Activated CD4-positive, alpha-beta T cell treated with anti-CD3 and anti-CD28 coated beads, Interleukin-2, amount 10 ng/mL, durations not matched to agents 24 days and 14 days (primary cell): ENCODE measurements at regions not wholly inside any gene's neighbourhood (a gene's known extent, or its start where the extent isn't known, plus 50 kb on each side); places are given as distances from the start of the nearest gene placed in this dataset.

ENCODE experiments used
- DNase-seq: peaks from one replicate; pipeline ENCODE4 v3.0.0; 2022
- H3K27ac Mint-ChIP-seq: one replicate; pipeline ENCODE4 v1.8.0; 2022; ENCODE audit warnings: mild to moderate bottlenecking, mixed read lengths
- H3K27me3 Mint-ChIP-seq: one replicate; pipeline ENCODE4 v1.8.0; 2022; ENCODE audit warnings: mixed read lengths
- H3K36me3 Mint-ChIP-seq: one replicate; pipeline ENCODE4 v1.8.0; 2022; ENCODE audit warnings: low read depth, mild to moderate bottlenecking, mixed read lengths
- H3K4me1 Mint-ChIP-seq: one replicate; pipeline ENCODE4 v1.8.0; 2021; ENCODE audit warnings: mixed read lengths
- H3K4me3 Mint-ChIP-seq: one replicate; pipeline ENCODE4 v1.8.0; 2022; ENCODE audit warnings: mild to moderate bottlenecking, moderate library complexity, mixed read lengths
- H3K9me3 Mint-ChIP-seq: one replicate; pipeline ENCODE4 v1.8.0; 2021; ENCODE audit warnings: mixed read lengths
- intact Hi-C: fragments of 100-400 bp; cut with micrococcal nuclease; formaldehyde crosslinking; loops from one replicate; pipeline ENCODE4 v1.15.1; 2023

DNA sequence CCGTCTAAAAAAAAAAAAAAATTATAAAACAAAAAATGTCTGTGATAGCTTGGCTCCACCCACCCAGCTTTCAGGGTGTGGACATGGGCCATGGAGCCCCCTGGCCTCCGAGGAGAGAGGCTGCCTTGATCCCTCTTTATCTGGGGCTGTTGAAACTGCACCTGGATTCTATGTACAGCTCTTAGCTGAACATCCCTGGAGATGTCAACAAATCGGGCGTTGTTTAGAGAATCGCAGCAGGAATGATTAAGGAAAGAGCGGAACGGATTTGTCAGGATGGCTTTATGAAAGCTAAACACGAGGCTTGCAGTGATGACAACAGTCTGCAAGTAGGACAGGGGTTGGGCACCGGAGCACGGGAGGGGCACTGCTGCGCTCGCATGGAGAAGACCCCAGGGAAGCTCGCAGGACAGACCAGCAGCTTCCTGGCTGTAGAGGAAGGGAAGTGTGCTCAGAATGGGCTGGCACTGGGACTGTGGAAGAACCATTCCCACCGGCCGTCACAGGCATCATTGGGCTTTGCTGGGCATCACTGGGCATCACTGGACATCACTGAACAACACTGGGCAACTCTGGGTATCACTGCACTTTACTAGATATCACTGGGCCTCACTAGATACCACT is 195.8 kb upstream of the FOXF1 start:
- Mint-ChIP-seq H3K27me3 (peaks cover 2% of the 10 kb centered on the region), H3K4me1 (no peaks in the 10 kb centered on the region), H3K4me3 (no peak overlapping the region), H3K9me3 (no peaks in the 10 kb centered on the region), H3K27ac (no peak overlapping the region), H3K36me3 (no peaks in the 10 kb centered on the region)
- DNase-seq, result no peak
- intact Hi-C loops, result no loop called here

DNA sequence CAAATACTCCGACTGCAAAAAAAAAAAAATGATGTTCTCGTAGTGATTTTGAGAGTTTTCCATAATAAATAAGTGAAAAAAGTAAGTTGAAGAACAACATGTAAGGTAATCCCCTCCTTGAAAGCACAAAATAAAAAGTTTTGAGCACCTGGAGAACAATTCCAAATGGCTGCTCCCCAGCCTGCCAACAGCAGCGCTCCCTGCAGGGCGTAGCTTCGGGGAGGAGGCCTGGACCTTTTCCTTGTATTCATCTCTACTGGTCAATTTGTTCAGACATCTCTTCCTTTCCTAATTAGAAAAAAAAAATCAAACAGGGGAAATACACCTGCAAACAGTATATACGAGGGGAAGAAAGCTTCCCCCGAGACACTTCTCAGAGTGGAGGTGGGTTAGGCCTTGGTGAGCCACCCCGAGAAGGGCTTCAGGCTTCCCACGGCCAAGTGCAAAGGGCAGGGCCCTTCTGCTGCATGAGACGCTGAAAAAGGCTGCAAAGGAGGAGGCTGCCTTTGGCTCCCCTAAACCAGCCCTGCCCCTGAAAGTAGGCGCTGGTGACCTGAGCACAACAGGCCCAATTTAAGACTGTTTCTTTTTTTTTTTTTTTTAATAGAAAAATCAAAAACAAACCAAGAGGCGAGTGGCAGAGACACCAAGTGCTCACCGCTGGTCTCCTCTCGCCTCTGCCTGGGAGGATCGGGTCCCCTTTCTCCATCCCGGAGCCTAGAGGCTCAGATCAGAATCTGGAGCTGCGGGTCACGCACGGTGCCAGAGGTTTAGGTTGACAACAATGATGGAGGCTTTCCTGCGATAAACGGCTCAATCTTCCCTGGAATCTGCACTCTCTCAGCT is 193.1 kb upstream of the FOXF1 start:
- no peaks in the 10 kb centered on the region for H3K36me3 Mint-ChIP-seq
- H3K27me3 Mint-ChIP-seq, result peaks cover 2% of the 10 kb centered on the region
- no peak overlapping the region for H3K4me3 Mint-ChIP-seq
- no peaks in the 10 kb centered on the region for H3K4me1 Mint-ChIP-seq
- no peaks in the 10 kb centered on the region for H3K9me3 Mint-ChIP-seq
- DNase-seq, result peak; percentile 59
- intact Hi-C loops, result no loop called here
- no peak overlapping the region for H3K27ac Mint-ChIP-seq

DNA sequence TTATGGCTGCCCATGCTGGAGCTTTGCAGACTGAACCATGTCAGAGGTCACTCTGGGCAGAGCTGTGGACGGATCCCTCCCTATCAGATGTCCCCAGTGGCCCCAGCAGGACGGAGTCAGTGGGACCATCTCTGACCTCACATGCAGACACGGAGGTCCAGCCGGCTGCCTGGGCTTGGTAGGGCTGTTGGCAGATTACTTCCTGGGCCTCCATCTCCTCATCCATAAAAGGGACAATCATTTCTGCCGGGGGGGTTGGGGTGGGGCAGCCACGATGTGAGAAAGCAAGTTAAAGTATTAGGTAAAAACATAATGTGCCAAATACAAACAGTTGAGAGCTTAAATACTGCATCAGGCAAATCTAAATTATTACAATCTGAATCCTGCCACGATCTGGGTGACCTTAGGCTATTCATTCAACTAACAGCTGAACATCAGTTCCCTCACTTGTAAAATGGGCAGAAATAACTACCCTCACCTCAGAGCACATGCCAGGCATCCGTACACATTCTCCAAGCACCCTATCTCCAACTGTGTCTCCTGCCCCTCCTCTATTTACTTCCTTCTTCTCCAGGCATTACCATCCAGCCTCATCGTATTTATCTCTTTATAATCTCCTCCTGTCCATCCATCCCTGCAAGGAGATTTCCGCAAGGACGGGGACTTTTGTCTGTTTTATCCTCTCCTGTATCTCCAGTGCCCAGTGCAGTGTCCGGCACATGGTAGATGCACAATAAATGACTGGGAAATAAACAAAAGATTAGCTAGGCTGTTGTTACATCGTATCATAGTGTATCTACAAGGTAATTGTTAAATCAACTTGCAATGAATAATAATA is 192.3 kb upstream of the FOXF1 start:
- H3K4me1 Mint-ChIP-seq, result no peaks in the 10 kb centered on the region
- peak; percentile 57 for DNase-seq
- H3K36me3 Mint-ChIP-seq, result no peaks in the 10 kb centered on the region
- H3K27me3 Mint-ChIP-seq, result peaks cover 3% of the 10 kb centered on the region
- no peak overlapping the region for H3K4me3 Mint-ChIP-seq
- intact Hi-C loops, result no loop called here
- H3K27ac Mint-ChIP-seq, result no peak overlapping the region
- no peaks in the 10 kb centered on the region for H3K9me3 Mint-ChIP-seq

DNA sequence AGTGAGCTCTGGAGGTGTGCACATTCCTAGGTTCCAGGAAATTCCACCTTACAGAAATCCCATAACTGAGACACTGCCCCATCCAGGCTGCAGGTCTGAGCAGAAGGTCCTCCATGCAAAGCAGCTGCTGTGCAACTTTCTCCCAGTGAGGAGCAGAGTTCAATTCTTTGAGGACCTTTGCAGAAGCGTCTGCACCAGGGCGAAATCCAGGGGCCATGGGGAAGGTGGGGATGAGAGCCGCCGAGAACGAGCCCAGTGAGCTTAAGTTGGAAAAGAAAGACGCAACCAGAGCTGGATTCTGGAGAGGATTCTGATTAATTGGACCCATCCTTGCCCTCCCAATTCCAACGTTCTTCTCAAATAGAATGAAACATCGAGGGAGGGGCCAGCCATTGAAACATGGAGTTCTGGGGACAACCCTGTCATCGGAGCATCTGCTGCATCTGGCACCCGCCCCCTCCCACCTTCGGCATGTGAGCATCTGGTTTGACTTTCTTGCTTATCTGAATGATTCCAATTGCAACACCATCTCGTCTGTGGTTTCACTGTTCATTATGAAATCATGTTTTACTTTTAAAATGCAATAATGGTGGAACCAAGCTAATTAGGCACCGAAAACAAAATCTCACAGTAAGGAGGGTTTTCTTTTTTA is 190.6 kb upstream of the FOXF1 start:
- no peak for DNase-seq
- no peaks in the 10 kb centered on the region for H3K36me3 Mint-ChIP-seq
- no peaks in the 10 kb centered on the region for H3K9me3 Mint-ChIP-seq
- H3K4me1 Mint-ChIP-seq, result no peaks in the 10 kb centered on the region
- peaks cover 3% of the 10 kb centered on the region for H3K27me3 Mint-ChIP-seq
- H3K27ac Mint-ChIP-seq, result no peak overlapping the region
- no peak overlapping the region for H3K4me3 Mint-ChIP-seq
- intact Hi-C loops, result no loop called here

DNA sequence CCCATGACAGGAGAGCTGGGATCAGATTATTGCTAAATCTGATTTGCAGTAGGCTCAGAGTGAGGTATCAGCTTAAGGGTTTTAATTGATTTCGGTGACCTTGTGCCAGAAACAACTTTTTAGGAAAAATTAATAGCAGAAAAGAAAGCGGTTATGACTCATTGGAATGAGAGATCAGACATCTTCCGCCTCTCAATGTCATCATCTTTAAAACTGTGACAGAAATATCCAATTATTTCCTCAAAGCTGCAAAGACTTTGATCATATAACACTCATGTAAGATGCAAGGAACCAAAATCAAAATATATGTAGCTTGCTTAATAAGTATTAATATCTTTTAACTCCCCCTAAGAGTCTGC is 190.1 kb upstream of the FOXF1 start:
- DNase-seq, result no peak
- no peaks in the 10 kb centered on the region for H3K36me3 Mint-ChIP-seq
- H3K4me1 Mint-ChIP-seq, result no peaks in the 10 kb centered on the region
- no peak overlapping the region for H3K4me3 Mint-ChIP-seq
- H3K27ac Mint-ChIP-seq, result no peak overlapping the region
- peaks cover 3% of the 10 kb centered on the region for H3K27me3 Mint-ChIP-seq
- no peaks in the 10 kb centered on the region for H3K9me3 Mint-ChIP-seq
- intact Hi-C loops, result no loop called here

DNA sequence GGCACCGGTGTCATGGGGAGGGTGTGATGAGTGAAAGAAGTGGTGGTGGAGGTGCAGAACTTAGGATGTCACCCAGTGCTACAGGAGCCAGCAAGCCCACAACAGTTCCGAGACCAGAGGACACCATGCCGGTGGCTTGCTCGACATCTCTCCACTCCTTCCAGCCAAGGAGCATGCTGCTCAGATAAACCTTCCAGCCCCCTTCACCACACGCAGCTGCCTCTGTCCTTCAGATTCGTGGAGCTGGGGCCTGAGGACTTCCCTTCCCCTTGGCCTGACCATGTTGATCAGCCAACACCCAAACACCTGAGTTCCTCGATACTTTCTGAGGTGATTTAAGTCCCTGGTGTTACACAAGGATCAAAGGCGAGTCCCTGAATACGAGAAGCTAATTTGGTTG is 188.8 kb upstream of the FOXF1 start:
- Mint-ChIP-seq H3K27ac (no peak overlapping the region), H3K36me3 (no peaks in the 10 kb centered on the region), H3K9me3 (no peaks in the 10 kb centered on the region), H3K27me3 (peaks cover 3% of the 10 kb centered on the region), H3K4me1 (no peaks in the 10 kb centered on the region), H3K4me3 (no peak overlapping the region)
- DNase-seq, result no peak
- intact Hi-C loops, result no loop called here

DNA sequence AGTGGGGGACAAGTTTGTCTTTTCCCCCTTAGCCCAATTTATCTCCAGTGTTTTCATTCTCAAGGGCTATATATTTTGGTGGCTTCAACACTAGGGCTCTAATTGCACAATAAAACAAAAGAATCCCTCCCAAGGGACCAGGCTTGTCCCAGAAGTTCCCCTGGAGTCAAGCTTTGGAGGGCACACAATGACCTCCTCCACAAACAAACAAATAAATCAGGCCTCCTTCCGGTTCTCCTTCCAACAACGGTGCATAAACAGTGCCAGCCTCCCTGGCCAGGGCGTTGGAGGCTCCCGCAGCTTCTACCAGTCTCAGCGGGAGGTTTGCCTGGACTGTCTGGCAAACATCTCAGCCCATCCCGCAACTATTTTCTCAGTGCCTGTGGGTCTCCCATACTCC is 188.0 kb upstream of the FOXF1 start:
- Mint-ChIP-seq H3K4me1 (no peaks in the 10 kb centered on the region), H3K36me3 (no peaks in the 10 kb centered on the region), H3K9me3 (no peaks in the 10 kb centered on the region), H3K27me3 (peaks cover 3% of the 10 kb centered on the region), H3K27ac (no peak overlapping the region), H3K4me3 (no peak overlapping the region)
- intact Hi-C loops, result no loop called here
- DNase-seq, result no peak

DNA sequence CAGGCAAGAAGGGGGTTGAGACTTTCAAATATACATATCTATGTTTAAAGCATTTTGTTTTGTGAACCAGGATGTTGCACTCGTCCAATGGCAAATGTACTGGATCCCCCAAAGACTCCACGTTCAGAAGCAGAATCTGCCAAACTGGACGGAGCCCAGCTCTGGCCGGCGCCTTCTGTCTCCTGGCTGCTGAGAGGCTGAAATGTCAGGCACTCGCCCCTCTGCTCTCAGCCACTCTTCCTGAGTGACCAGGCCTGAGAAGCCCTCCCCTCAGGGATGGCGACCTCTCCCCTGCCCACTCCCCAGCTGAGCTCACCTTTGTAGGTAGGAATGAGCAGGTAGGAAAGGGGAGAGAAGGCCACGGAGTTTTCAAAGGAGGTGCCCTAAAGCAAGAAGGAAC is 187.5 kb upstream of the FOXF1 start:
- intact Hi-C loops, result no loop called here
- Mint-ChIP-seq H3K27me3 (peaks cover 3% of the 10 kb centered on the region), H3K36me3 (no peaks in the 10 kb centered on the region), H3K9me3 (no peaks in the 10 kb centered on the region), H3K4me1 (no peaks in the 10 kb centered on the region), H3K4me3 (no peak overlapping the region), H3K27ac (no peak overlapping the region)
- no peak for DNase-seq

DNA sequence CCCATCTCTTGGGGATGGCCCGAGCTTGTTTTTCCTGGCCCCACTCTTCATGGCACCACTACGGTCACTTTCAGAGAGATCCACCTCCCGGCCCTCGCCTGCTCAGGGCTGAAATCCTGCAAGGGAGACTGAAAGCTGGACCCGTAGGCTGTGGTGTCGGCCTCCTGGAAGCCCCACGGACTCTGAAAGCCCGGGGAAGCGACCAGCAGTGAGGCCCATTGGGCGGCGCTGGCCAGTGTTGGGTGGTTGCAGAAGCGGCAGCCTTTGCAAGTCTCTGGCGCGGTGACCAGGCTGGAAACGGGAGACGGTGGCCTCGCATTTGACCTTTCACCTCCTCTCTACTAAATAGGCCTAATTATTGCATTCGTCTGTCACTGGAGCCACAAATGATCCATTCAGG is 186.0 kb upstream of the FOXF1 start:
- no peak overlapping the region for H3K27ac Mint-ChIP-seq
- DNase-seq, result no peak
- H3K36me3 Mint-ChIP-seq, result no peaks in the 10 kb centered on the region
- no peaks in the 10 kb centered on the region for H3K9me3 Mint-ChIP-seq
- H3K4me3 Mint-ChIP-seq, result no peak overlapping the region
- intact Hi-C loops, result no loop called here
- H3K4me1 Mint-ChIP-seq, result no peaks in the 10 kb centered on the region
- peaks cover 3% of the 10 kb centered on the region for H3K27me3 Mint-ChIP-seq

DNA sequence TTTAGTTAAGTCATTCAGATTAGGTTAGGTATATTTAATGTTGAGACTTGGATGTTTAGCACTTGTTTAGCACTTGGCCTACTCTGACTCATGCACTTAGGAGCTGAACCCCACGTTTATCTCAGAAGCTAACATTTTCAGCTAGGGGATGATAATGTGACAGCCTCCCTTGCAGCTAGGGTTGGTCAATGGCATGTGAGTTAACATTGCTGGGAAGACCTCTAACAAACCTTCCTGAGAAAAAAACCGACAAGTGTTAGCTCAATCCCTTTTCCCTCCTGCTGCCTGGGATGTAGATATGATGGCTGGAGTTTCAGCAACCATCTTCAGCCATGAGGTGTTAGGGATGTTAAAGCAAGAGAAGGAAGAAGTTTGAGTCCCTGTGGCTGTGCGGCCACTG is 185.0 kb upstream of the FOXF1 start:
- no peaks in the 10 kb centered on the region for H3K9me3 Mint-ChIP-seq

DNA sequence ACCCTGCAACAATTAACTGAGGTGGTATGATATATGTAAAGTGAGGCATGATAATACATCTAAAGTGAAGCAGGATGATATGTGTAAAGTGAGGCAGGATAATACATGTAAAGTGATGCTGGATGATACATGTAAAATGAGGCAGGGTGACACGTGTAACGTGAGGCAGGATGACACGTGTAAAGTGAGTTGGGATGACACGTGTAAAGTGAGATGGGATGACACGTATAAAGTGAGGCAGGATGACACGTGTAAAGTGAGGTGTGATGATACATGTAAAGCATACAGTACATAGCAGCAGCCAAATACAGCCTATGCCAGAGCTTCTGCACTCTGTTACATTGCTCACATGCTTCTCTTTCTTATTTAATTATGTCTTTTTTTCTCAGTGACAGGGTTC is 184.4 kb upstream of the FOXF1 start:
- intact Hi-C loops, result no loop called here

More for the DNA sequence above, 185.0 kb upstream of the FOXF1 start:
- Mint-ChIP-seq H3K36me3 (no peaks in the 10 kb centered on the region), H3K27me3 (peaks cover 6% of the 10 kb centered on the region), H3K4me1 (no peaks in the 10 kb centered on the region), H3K27ac (no peak overlapping the region), H3K4me3 (no peak overlapping the region)
- no peak for DNase-seq
- intact Hi-C loops, result no loop called here

DNA sequence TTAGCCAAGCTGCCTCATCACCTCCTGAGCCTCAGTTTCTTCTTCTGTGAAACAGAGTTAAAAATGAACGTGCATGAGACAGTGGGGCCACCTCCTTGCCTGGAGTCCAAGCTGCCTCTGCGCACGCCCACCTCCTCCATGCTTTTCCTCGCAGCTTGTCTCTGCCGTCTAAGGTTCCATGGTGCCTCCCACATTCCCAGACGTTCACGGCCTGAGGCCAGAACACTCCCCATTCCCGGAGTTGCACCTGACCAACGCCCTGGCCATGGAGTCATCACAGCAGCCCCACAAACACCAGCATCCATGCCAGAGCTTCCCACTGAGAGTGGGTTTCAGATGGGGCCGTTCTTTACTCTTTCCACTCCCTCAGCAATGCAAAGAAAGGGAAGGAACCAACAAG is 183.0 kb upstream of the FOXF1 start:
- no peak overlapping the region for H3K27ac Mint-ChIP-seq
- no peak overlapping the region for H3K4me3 Mint-ChIP-seq
- H3K27me3 Mint-ChIP-seq, result peaks cover 6% of the 10 kb centered on the region
- no peaks in the 10 kb centered on the region for H3K36me3 Mint-ChIP-seq
- H3K9me3 Mint-ChIP-seq, result no peaks in the 10 kb centered on the region
- DNase-seq, result no peak
- intact Hi-C loops, result no loop called here
- H3K4me1 Mint-ChIP-seq, result no peaks in the 10 kb centered on the region

More for the DNA sequence above, 184.4 kb upstream of the FOXF1 start:
- no peaks in the 10 kb centered on the region for H3K36me3 Mint-ChIP-seq
- H3K9me3 Mint-ChIP-seq, result no peaks in the 10 kb centered on the region
- H3K27ac Mint-ChIP-seq, result no peak overlapping the region
- no peak for DNase-seq
- no peaks in the 10 kb centered on the region for H3K4me1 Mint-ChIP-seq
- H3K4me3 Mint-ChIP-seq, result no peak overlapping the region
- H3K27me3 Mint-ChIP-seq, result peaks cover 6% of the 10 kb centered on the region

DNA sequence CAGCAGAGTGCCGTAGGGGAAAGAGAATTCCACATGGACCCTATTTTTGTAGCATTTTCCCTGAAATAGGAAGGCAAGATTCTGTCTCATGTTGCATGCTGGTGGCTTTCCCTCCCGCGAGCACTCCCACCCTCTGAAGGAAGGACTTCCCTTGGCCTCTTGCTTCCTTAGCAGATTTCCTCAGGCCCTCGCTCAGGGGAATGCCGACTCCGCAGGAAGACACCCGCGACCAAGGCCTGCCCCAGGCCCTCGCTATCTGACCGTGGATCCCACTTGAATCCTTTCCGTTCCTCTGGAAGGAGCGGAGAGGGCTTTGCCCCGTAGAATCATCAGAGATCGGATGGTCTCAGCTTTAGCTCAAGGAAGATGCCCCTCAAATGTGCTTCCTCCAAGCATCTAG is 179.4 kb upstream of the FOXF1 start:
- H3K36me3 Mint-ChIP-seq, result no peaks in the 10 kb centered on the region
- H3K4me3 Mint-ChIP-seq, result no peak overlapping the region
- DNase-seq, result no peak
- no peaks in the 10 kb centered on the region for H3K9me3 Mint-ChIP-seq
- no peak overlapping the region for H3K27ac Mint-ChIP-seq
- H3K4me1 Mint-ChIP-seq, result no peaks in the 10 kb centered on the region
- peaks cover 10% of the 10 kb centered on the region for H3K27me3 Mint-ChIP-seq
- intact Hi-C loops, result no loop called here
